OCI-LY7 (cell line): ENCODE measurements at regions not wholly inside any gene's neighbourhood (a gene's known extent, or its start where the extent isn't known, plus 50 kb on each side); places are given as distances from the start of the nearest gene placed in this dataset.

Experiments used
- BruUV-seq: library from RNA; stranded (reverse); fragments of 400-500 nt; replicated peaks from 2 replicates; lab custom pipeline; 2021; lab: Mats Ljungman, UMichigan
- CTCF ChIA-PET: fragments of 300-600 bp; sonication (Branson Sonifier 250); formaldehyde crosslinking; loops from one replicate; lab custom pipeline; 2022; ENCODE audit warnings: antibody characterized with exemption; ENCODE audit not compliant: unreplicated experiment; lab: Charles Lee
- POLR2A ChIA-PET: fragments of 300-600 bp; sonication (Branson Sonifier 250); formaldehyde crosslinking; loops from one replicate; lab custom pipeline; 2022; ENCODE audit warnings: antibody characterized with exemption; lab: Charles Lee
- DNase-seq: peaks from one replicate; pipeline ENCODE4 v3.0.0-alpha.2; 2015; ENCODE audit warnings: low spot score
- H2AFZ ChIP-seq: fragments of 200-600 bp; sonication (generic), shearing (Covaris generic); 2 replicates; pipeline ENCODE4 v1.6.1; 2014; ENCODE audit warnings: mild to moderate bottlenecking, antibody characterized with exemption, low read length, moderate library complexity
- H3K27ac ChIP-seq: fragments of 200-600 bp; sonication (generic); 2 replicates; pipeline ENCODE4 v1.5.1; 2014; ENCODE audit warnings: mixed run types, low read depth, mild to moderate bottlenecking, moderate library complexity, low read length, inconsistent platforms; ENCODE audit not compliant: poor library complexity, severe bottlenecking
- H3K36me3 ChIP-seq: fragments of 200-600 bp; sonication (generic); 2 replicates; pipeline ENCODE4 v1.6.1; 2014; ENCODE audit warnings: mild to moderate bottlenecking, antibody characterized with exemption, low read length, moderate library complexity, mixed read lengths; ENCODE audit not compliant: insufficient read depth
- H3K4me1 ChIP-seq: fragments of 200-600 bp; sonication (generic); 2 replicates; pipeline ENCODE4 v1.5.1; 2014; ENCODE audit warnings: mild to moderate bottlenecking, low read length; ENCODE audit not compliant: insufficient read depth, poor library complexity, severe bottlenecking
- H3K4me2 ChIP-seq: fragments of 200-600 bp; sonication (generic); 2 replicates; pipeline ENCODE4 v1.6.1; 2014; ENCODE audit warnings: mild to moderate bottlenecking, low read length
- H3K4me3 ChIP-seq: fragments of 200-600 bp; sonication (generic); 2 replicates; pipeline ENCODE4 v1.5.1; 2014; ENCODE audit warnings: mild to moderate bottlenecking, low read depth, low read length; ENCODE audit not compliant: poor library complexity, severe bottlenecking
- H3K79me2 ChIP-seq: fragments of 200-600 bp; sonication (generic); 2 replicates; pipeline ENCODE4 v1.6.1; 2016; ENCODE audit warnings: low read depth, mild to moderate bottlenecking, low read length, moderate library complexity, mixed read lengths; ENCODE audit not compliant: insufficient read depth
- H3K9me2 ChIP-seq: fragments of 200-600 bp; sonication (generic); 2 replicates; pipeline ENCODE4 v1.6.1; 2016; ENCODE audit warnings: mild to moderate bottlenecking, low read length, mixed read lengths; ENCODE audit not compliant: insufficient read depth
- H3K9me3 ChIP-seq: fragments of 200-600 bp; sonication (generic); 2 replicates; pipeline ENCODE4 v1.6.1; 2014; ENCODE audit warnings: mild to moderate bottlenecking, mixed run types, low read length, mixed read lengths
- H4K20me1 ChIP-seq: fragments of 200-600 bp; sonication (generic); 2 replicates; pipeline ENCODE4 v1.6.1; 2014; ENCODE audit warnings: mild to moderate bottlenecking, antibody characterized with exemption, low read length, moderate library complexity, mixed read lengths; ENCODE audit not compliant: insufficient read depth
- CTCF ChIP-seq: fragments of 200-600 bp; sonication (generic); conservative IDR thresholded peaks from 2 replicates; pipeline ENCODE4 v1.5.1; 2014; ENCODE audit warnings: mild to moderate bottlenecking, antibody characterized with exemption, low read length, moderate library complexity, mixed read lengths
- EZH2phosphoT487 ChIP-seq: fragments of 200-600 bp; sonication (generic); IDR thresholded peaks from 2 replicates; pipeline ENCODE4 v1.6.1; 2018; ENCODE audit warnings: low read depth, borderline replicate concordance, mild to moderate bottlenecking, mixed run types, antibody characterized with exemption, low read length, moderate library complexity, mixed read lengths
- intact Hi-C: fragments of 100-400 bp; cut with micrococcal nuclease; formaldehyde crosslinking; loops from one replicate; pipeline ENCODE4 v1.10.0; 2022; ENCODE audit not compliant: unreplicated experiment

GRCh38 chr13:47474326-47474725 lies 526.7 kb downstream of the SUCLA2 start:
- H4K20me1 ChIP-seq: no peaks in the 10 kb centered on the region
- no peak overlapping the region for H3K27ac ChIP-seq
- POLR2A ChIA-PET: no interaction called here
- no peaks in the 10 kb centered on the region for H3K36me3 ChIP-seq
- no peak overlapping the region for H3K4me3 ChIP-seq
- no peak overlapping the region for H3K4me2 ChIP-seq
- no peak for DNase-seq
- H2AFZ ChIP-seq: no peak overlapping the region
- no TSS peak for BruUV-seq
- TF ChIP-seq EZH2phosphoT487 (no peak), CTCF (no peak)
- intact Hi-C loops: no loop called here
- CTCF ChIA-PET: no interaction called here
- no peaks in the 10 kb centered on the region for H3K9me3 ChIP-seq
- no peaks in the 10 kb centered on the region for H3K79me2 ChIP-seq
- H3K4me1 ChIP-seq: no peaks in the 10 kb centered on the region
- H3K9me2 ChIP-seq: no peaks in the 10 kb centered on the region

- H3K36me3 ChIP-seq: no peaks in the 10 kb centered on the region
- ChIA-PET CTCF (no interaction called here), POLR2A (no interaction called here)
- H3K4me3 ChIP-seq: no peak overlapping the region
- TF ChIP-seq CTCF: no peak
- H2AFZ ChIP-seq: no peak overlapping the region
- no peak overlapping the region for H3K4me2 ChIP-seq
- no peaks in the 10 kb centered on the region for H3K4me1 ChIP-seq
- no peaks in the 10 kb centered on the region for H4K20me1 ChIP-seq
- no peak overlapping the region for H3K27ac ChIP-seq
- DNase-seq: no peak
- no peaks in the 10 kb centered on the region for H3K79me2 ChIP-seq
- no TSS peak for BruUV-seq
- H3K9me3 ChIP-seq: no peaks in the 10 kb centered on the region
- no peaks in the 10 kb centered on the region for H3K9me2 ChIP-seq
- intact Hi-C loops: no loop called here
Measured at GRCh38 chr13:47472516-47472915, 528.6 kb downstream of the SUCLA2 start.

- H3K4me1 ChIP-seq: no peaks in the 10 kb centered on the region
- no peak for DNase-seq
- no peaks in the 10 kb centered on the region for H3K9me3 ChIP-seq
- no TSS peak for BruUV-seq
- no peaks in the 10 kb centered on the region for H3K79me2 ChIP-seq
- TF ChIP-seq EZH2phosphoT487 (no peak), CTCF (no peak)
- H3K4me3 ChIP-seq: no peak overlapping the region
- ChIA-PET CTCF (no interaction called here), POLR2A (no interaction called here)
- no peak overlapping the region for H3K27ac ChIP-seq
- no peaks in the 10 kb centered on the region for H3K9me2 ChIP-seq
- H3K4me2 ChIP-seq: no peak overlapping the region
- H3K36me3 ChIP-seq: no peaks in the 10 kb centered on the region
- H4K20me1 ChIP-seq: no peaks in the 10 kb centered on the region
- intact Hi-C loops: no loop called here
- no peak overlapping the region for H2AFZ ChIP-seq
Measured at GRCh38 chr13:47463726-47464125, 537.3 kb downstream of the SUCLA2 start.
